ENCODE measurements at regions not wholly inside any gene's neighbourhood (a gene's known extent, or its start where the extent isn't known, plus 50 kb on each side); places are given as distances from the start of the nearest gene placed in this dataset.
A peak's percentile ranks its signal among the peaks of the same experiment; 100 is the strongest.

- no peak overlapping the region for H3K27ac Mint-ChIP-seq
- H3K9me3 Mint-ChIP-seq: peaks cover 0 to 3% (median 0%) of the 10 kb centered on the region in 6 donors
- peaks cover 0 to 10% (median 7%) of the 10 kb centered on the region in 3 donors for H3K27me3 Mint-ChIP-seq (ENCODE audit: low read depth in 3 of 3)
- H3K4me1 Mint-ChIP-seq: no peaks in the 10 kb centered on the region
- no peak for DNase-seq
- H3K4me3 Mint-ChIP-seq: no peak overlapping the region
- H3K36me3 Mint-ChIP-seq: no peaks in the 10 kb centered on the region
Observed at GRCh38 chr20:40512591-40512990, 176.4 kb downstream of the MAFB start.

GRCh38 chr20:40511478-40511877 lies 177.6 kb downstream of the MAFB start:
- Mint-ChIP-seq H3K36me3 (no peaks in the 10 kb centered on the region), H3K4me3 (no peak overlapping the region), H3K9me3 (peaks cover 0 to 3% (median 0%) of the 10 kb centered on the region in 6 donors), H3K27me3 (ENCODE audit: low read depth in 3 of 3) (peaks cover 2 to 8% (median 7%) of the 10 kb centered on the region in 3 donors), H3K4me1 (no peaks in the 10 kb centered on the region), H3K27ac (no peak overlapping the region)
- DNase-seq: no peak

- Mint-ChIP-seq H3K27me3 (ENCODE audit: low read depth in 3 of 3) (peaks cover 2 to 5% (median 5%) of the 10 kb centered on the region in 3 donors), H3K4me3 (no peak overlapping the region), H3K36me3 (no peaks in the 10 kb centered on the region), H3K4me1 (no peaks in the 10 kb centered on the region), H3K9me3 (peaks cover 0 to 3% (median 0%) of the 10 kb centered on the region in 6 donors), H3K27ac (no peak overlapping the region)
- no peak for DNase-seq
Observed at GRCh38 chr20:40510622-40511021, 178.4 kb downstream of the MAFB start.

- no peak overlapping the region for H3K4me3 Mint-ChIP-seq
- no peak for DNase-seq
- H3K27me3 Mint-ChIP-seq (ENCODE audit: low read depth in 3 of 3): peaks cover 0 to 8% (median 2%) of the 10 kb centered on the region in 3 donors
- peaks cover 0 to 3% (median 0%) of the 10 kb centered on the region in 6 donors for H3K9me3 Mint-ChIP-seq
- no peaks in the 10 kb centered on the region for H3K36me3 Mint-ChIP-seq
- no peaks in the 10 kb centered on the region for H3K4me1 Mint-ChIP-seq
- no peak overlapping the region for H3K27ac Mint-ChIP-seq
Observed at GRCh38 chr20:40508821-40509220, 180.2 kb downstream of the MAFB start.

GRCh38 chr20:40506537-40506939 lies 182.5 kb downstream of the MAFB start:
- H3K4me3 Mint-ChIP-seq: no peak overlapping the region
- H3K4me1 Mint-ChIP-seq: no peaks in the 10 kb centered on the region
- peaks cover 0 to 6% (median 0%) of the 10 kb centered on the region in 6 donors for H3K9me3 Mint-ChIP-seq
- no peaks in the 10 kb centered on the region for H3K36me3 Mint-ChIP-seq
- H3K27me3 Mint-ChIP-seq (ENCODE audit: low read depth in 3 of 3): peaks cover 0 to 8% (median 2%) of the 10 kb centered on the region in 3 donors
- peak in 1 of 3 donors; percentile 6 for DNase-seq
- H3K27ac Mint-ChIP-seq: no peak overlapping the region

- no peaks in the 10 kb centered on the region for H3K36me3 Mint-ChIP-seq
- H3K27me3 Mint-ChIP-seq (ENCODE audit: low read depth in 3 of 3): peaks cover 0 to 6% (median 2%) of the 10 kb centered on the region in 3 donors
- no peaks in the 10 kb centered on the region for H3K4me1 Mint-ChIP-seq
- DNase-seq: no peak
- H3K9me3 Mint-ChIP-seq: peaks cover 0 to 4% (median 0%) of the 10 kb centered on the region in 6 donors
- no peak overlapping the region for H3K4me3 Mint-ChIP-seq
- no peak overlapping the region for H3K27ac Mint-ChIP-seq
Observed at GRCh38 chr20:40503119-40503518, 185.9 kb downstream of the MAFB start.

- no peaks in the 10 kb centered on the region for H3K4me1 Mint-ChIP-seq
- H3K4me3 Mint-ChIP-seq: no peak overlapping the region
Observed at GRCh38 chr20:40502576-40502975, 186.5 kb downstream of the MAFB start.

GRCh38 chr20:40499391-40499790 lies 189.6 kb downstream of the MAFB start:
- H3K4me1 Mint-ChIP-seq: no peaks in the 10 kb centered on the region

More at GRCh38 chr20:40502576-40502975, 186.5 kb downstream of the MAFB start:
- no peak for DNase-seq
- Mint-ChIP-seq H3K36me3 (no peaks in the 10 kb centered on the region), H3K27ac (no peak overlapping the region), H3K27me3 (ENCODE audit: low read depth in 3 of 3) (peaks cover 0 to 5% (median 2%) of the 10 kb centered on the region in 3 donors), H3K9me3 (peaks cover 0 to 4% (median 0%) of the 10 kb centered on the region in 6 donors)

GRCh38 chr20:40497899-40498691 lies 190.9 kb downstream of the MAFB start:
- no peak for DNase-seq
- no peak overlapping the region for H3K4me3 Mint-ChIP-seq
- peaks cover 1 to 4% (median 2%) of the 10 kb centered on the region in 3 donors for H3K27me3 Mint-ChIP-seq (ENCODE audit: low read depth in 3 of 3)
- no peaks in the 10 kb centered on the region for H3K4me1 Mint-ChIP-seq
- H3K9me3 Mint-ChIP-seq: peaks cover 0 to 7% (median 0%) of the 10 kb centered on the region in 6 donors
- no peak overlapping the region for H3K27ac Mint-ChIP-seq
- H3K36me3 Mint-ChIP-seq: no peaks in the 10 kb centered on the region

More at GRCh38 chr20:40499391-40499790, 189.6 kb downstream of the MAFB start:
- H3K27ac Mint-ChIP-seq: no peak overlapping the region
- peaks cover 0 to 7% (median 0%) of the 10 kb centered on the region in 6 donors for H3K9me3 Mint-ChIP-seq
- no peak for DNase-seq
- H3K27me3 Mint-ChIP-seq (ENCODE audit: low read depth in 3 of 3): peaks cover 0 to 3% (median 0%) of the 10 kb centered on the region in 3 donors
- no peaks in the 10 kb centered on the region for H3K36me3 Mint-ChIP-seq
- no peak overlapping the region for H3K4me3 Mint-ChIP-seq

- no peak for DNase-seq
- H3K4me1 Mint-ChIP-seq: no peaks in the 10 kb centered on the region
- H3K36me3 Mint-ChIP-seq: no peaks in the 10 kb centered on the region
- peaks cover 0 to 6% (median 0%) of the 10 kb centered on the region in 6 donors for H3K9me3 Mint-ChIP-seq
- no peak overlapping the region for H3K27ac Mint-ChIP-seq
- no peak overlapping the region for H3K4me3 Mint-ChIP-seq
- H3K27me3 Mint-ChIP-seq (ENCODE audit: low read depth in 3 of 3): peaks cover 1 to 7% (median 2%) of the 10 kb centered on the region in 3 donors
Observed at GRCh38 chr20:40495956-40496355, 193.1 kb downstream of the MAFB start.

- H3K36me3 Mint-ChIP-seq: no peaks in the 10 kb centered on the region
- H3K9me3 Mint-ChIP-seq: peaks cover 0 to 6% (median 0%) of the 10 kb centered on the region in 6 donors
- no peaks in the 10 kb centered on the region for H3K4me1 Mint-ChIP-seq
- H3K27me3 Mint-ChIP-seq (ENCODE audit: low read depth in 3 of 3): peaks cover 1 to 10% (median 2%) of the 10 kb centered on the region in 3 donors
- no peak for DNase-seq
- H3K4me3 Mint-ChIP-seq: no peak overlapping the region
- no peak overlapping the region for H3K27ac Mint-ChIP-seq
Observed at GRCh38 chr20:40494248-40494647, 194.8 kb downstream of the MAFB start.

GRCh38 chr20:40493549-40493948 lies 195.5 kb downstream of the MAFB start:
- Mint-ChIP-seq H3K4me1 (no peaks in the 10 kb centered on the region), H3K27ac (no peak overlapping the region), H3K27me3 (ENCODE audit: low read depth in 3 of 3) (peaks cover 1 to 10% (median 2%) of the 10 kb centered on the region in 3 donors), H3K9me3 (peaks cover 0 to 6% (median 0%) of the 10 kb centered on the region in 6 donors), H3K4me3 (no peak overlapping the region), H3K36me3 (no peaks in the 10 kb centered on the region)
- DNase-seq: no peak

- Mint-ChIP-seq H3K27me3 (ENCODE audit: low read depth in 3 of 3) (peaks cover 1 to 11% (median 2%) of the 10 kb centered on the region in 3 donors), H3K27ac (no peak overlapping the region), H3K4me3 (no peak overlapping the region), H3K36me3 (no peaks in the 10 kb centered on the region), H3K9me3 (peaks cover 0 to 6% (median 0%) of the 10 kb centered on the region in 6 donors), H3K4me1 (no peaks in the 10 kb centered on the region)
- no peak for DNase-seq
Observed at GRCh38 chr20:40493071-40493470, 196.0 kb downstream of the MAFB start.

- no peak for DNase-seq
- Mint-ChIP-seq H3K9me3 (peaks cover 0 to 3% (median 0%) of the 10 kb centered on the region in 6 donors), H3K4me1 (no peaks in the 10 kb centered on the region), H3K4me3 (no peak overlapping the region), H3K27me3 (ENCODE audit: low read depth in 3 of 3) (peaks cover 0 to 14% (median 1%) of the 10 kb centered on the region in 3 donors), H3K27ac (no peak overlapping the region), H3K36me3 (no peaks in the 10 kb centered on the region)
Observed at GRCh38 chr20:40491009-40491590, 197.9 kb downstream of the MAFB start.
